ENCODE measurements at regions not wholly inside any gene's neighbourhood (a gene's known extent, or its start where the extent isn't known, plus 50 kb on each side); places are given as distances from the start of the nearest gene placed in this dataset.

- Histone ChIP-seq H3F3A (ENCODE audit: insufficient read depth, low read length) (no peaks in the 10 kb centered on the region), H3K4me2 (ENCODE audit: low read length) (no peak overlapping the region), H3K36me3 (ENCODE audit: insufficient read depth, low read length) (no peaks in the 10 kb centered on the region), H2AFZ (ENCODE audit: low read length) (no peak overlapping the region), H3K27ac (ENCODE audit: low read depth, low read length, poor library complexity, severe bottlenecking) (no peak overlapping the region), H3K9me2 (ENCODE audit: low read depth, low read length) (no peaks in the 10 kb centered on the region), H3K27me3 (ENCODE audit: insufficient read depth, low read length) (peaks cover 4% of the 10 kb centered on the region; the same call in 1 of the 2 replicates), H4K20me1 (ENCODE audit: insufficient read depth, low read length) (no peaks in the 10 kb centered on the region), H3K9me3 (ENCODE audit: low read length) (peaks cover 6% of the 10 kb centered on the region; the same call in 1 of the 2 replicates), H3K4me3 (ENCODE audit: low read depth, low read length, poor library complexity, severe bottlenecking) (no peak overlapping the region), H3K9ac (ENCODE audit: low read length) (no peak overlapping the region), H3K4me1 (ENCODE audit: insufficient read depth, low read length, severe bottlenecking) (no peaks in the 10 kb centered on the region), H3K79me2 (ENCODE audit: insufficient read depth, low read length) (no peaks in the 10 kb centered on the region)
- TF ChIP-seq, protein P1, sequence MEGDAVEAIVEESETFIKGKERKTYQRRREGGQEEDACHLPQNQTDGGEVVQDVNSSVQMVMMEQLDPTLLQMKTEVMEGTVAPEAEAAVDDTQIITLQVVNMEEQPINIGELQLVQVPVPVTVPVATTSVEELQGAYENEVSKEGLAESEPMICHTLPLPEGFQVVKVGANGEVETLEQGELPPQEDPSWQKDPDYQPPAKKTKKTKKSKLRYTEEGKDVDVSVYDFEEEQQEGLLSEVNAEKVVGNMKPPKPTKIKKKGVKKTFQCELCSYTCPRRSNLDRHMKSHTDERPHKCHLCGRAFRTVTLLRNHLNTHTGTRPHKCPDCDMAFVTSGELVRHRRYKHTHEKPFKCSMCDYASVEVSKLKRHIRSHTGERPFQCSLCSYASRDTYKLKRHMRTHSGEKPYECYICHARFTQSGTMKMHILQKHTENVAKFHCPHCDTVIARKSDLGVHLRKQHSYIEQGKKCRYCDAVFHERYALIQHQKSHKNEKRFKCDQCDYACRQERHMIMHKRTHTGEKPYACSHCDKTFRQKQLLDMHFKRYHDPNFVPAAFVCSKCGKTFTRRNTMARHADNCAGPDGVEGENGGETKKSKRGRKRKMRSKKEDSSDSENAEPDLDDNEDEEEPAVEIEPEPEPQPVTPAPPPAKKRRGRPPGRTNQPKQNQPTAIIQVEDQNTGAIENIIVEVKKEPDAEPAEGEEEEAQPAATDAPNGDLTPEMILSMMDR (IDR thresholded peaks at IDR 0.05; ENCODE audit: low read length) = no peak
- TF ChIP-seq EZH2 (IDR thresholded peaks at IDR 0.05; ENCODE audit: borderline replicate concordance, low read length) = no peak
These were observed 64.6 kb downstream of the INHBB start for GRCh38 chr2:120410487-120410886.

- no peaks in the 10 kb centered on the region for H3K79me2 ChIP-seq (ENCODE audit: insufficient read depth, low read length)
- H3K36me3 ChIP-seq (ENCODE audit: insufficient read depth, low read length) = no peaks in the 10 kb centered on the region
- no peak overlapping the region for H3K4me3 ChIP-seq (ENCODE audit: low read depth, low read length, poor library complexity, severe bottlenecking)
- H3K9me3 ChIP-seq (ENCODE audit: low read length) = no peaks in the 10 kb centered on the region
- no peaks in the 10 kb centered on the region for H4K20me1 ChIP-seq (ENCODE audit: insufficient read depth, low read length)
- H3K27me3 ChIP-seq (ENCODE audit: insufficient read depth, low read length) = no peaks in the 10 kb centered on the region; the same call in 1 of the 2 replicates
- H3K4me1 ChIP-seq (ENCODE audit: insufficient read depth, low read length, severe bottlenecking) = no peaks in the 10 kb centered on the region
- H3K27ac ChIP-seq (ENCODE audit: low read depth, low read length, poor library complexity, severe bottlenecking) = no peak overlapping the region
- H2AFZ ChIP-seq (ENCODE audit: low read length) = no peak overlapping the region
- TF ChIP-seq EZH2 (IDR thresholded peaks at IDR 0.05; ENCODE audit: borderline replicate concordance, low read length) = no peak
- TF ChIP-seq, protein P1 (IDR thresholded peaks at IDR 0.05; ENCODE audit: low read length) = no peak
- no peak overlapping the region for H3K4me2 ChIP-seq (ENCODE audit: low read length)
- no peak overlapping the region for H3K9ac ChIP-seq (ENCODE audit: low read length)
- no peaks in the 10 kb centered on the region for H3K9me2 ChIP-seq (ENCODE audit: low read depth, low read length)
- no peaks in the 10 kb centered on the region for H3F3A ChIP-seq (ENCODE audit: insufficient read depth, low read length)
These were observed 69.1 kb downstream of the INHBB start for GRCh38 chr2:120415060-120415459.

DNA sequence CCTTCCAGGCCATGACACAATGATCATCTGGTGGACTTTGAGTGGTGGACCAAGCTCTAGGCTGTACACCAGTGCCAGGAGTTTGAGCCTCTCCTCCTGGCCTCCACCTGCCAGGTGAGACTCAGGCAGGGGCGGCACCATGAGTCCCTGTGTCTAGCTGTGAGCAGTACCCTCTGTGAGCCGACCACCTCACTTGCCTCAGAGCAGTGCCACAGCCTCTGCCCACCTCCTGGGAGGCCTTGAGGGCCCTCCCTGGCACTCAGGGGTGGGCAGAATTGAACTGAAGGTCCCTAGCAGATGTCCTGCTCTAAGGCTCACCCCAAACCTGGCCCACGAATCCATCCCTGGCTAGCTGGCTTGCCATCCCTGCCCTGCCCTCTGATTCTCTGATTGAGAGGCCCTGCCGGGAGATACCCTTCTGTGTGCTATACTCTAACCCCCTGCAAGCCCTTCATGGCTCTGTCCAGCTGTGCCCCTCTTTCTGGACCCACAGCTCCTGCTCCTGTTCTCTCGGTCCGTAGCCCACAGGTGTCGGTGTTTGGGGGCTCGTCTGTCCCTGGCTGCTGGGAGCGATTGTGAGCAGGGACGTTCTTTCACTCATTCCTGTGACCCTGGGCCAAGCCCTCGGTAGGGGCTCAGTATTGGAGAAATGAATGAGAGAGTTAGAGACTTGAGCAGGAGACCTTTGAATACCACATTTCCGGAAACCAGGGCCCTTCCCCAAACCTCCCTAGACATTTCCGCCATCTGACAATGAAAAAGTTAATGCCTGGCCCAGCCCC is 70.0 kb downstream of the INHBB start:
- H3K4me1 ChIP-seq (ENCODE audit: insufficient read depth, low read length, severe bottlenecking) = no peaks in the 10 kb centered on the region
- H3K27ac ChIP-seq (ENCODE audit: low read depth, low read length, poor library complexity, severe bottlenecking) = no peak overlapping the region
- H3F3A ChIP-seq (ENCODE audit: insufficient read depth, low read length) = no peaks in the 10 kb centered on the region
- H3K4me3 ChIP-seq (ENCODE audit: low read depth, low read length, poor library complexity, severe bottlenecking) = no peak overlapping the region
- H3K27me3 ChIP-seq (ENCODE audit: insufficient read depth, low read length) = no peaks in the 10 kb centered on the region
- H3K4me2 ChIP-seq (ENCODE audit: low read length) = no peak overlapping the region
- H3K9me2 ChIP-seq (ENCODE audit: low read depth, low read length) = no peaks in the 10 kb centered on the region
- H2AFZ ChIP-seq (ENCODE audit: low read length) = no peak overlapping the region
- no peak overlapping the region for H3K9ac ChIP-seq (ENCODE audit: low read length)
- no peaks in the 10 kb centered on the region for H3K79me2 ChIP-seq (ENCODE audit: insufficient read depth, low read length)
- no peaks in the 10 kb centered on the region for H3K9me3 ChIP-seq (ENCODE audit: low read length)
- no peaks in the 10 kb centered on the region for H3K36me3 ChIP-seq (ENCODE audit: insufficient read depth, low read length)
- TF ChIP-seq, protein P1 (IDR thresholded peaks at IDR 0.05; ENCODE audit: low read length) = no peak
- TF ChIP-seq EZH2 (IDR thresholded peaks at IDR 0.05; ENCODE audit: borderline replicate concordance, low read length) = no peak
- H4K20me1 ChIP-seq (ENCODE audit: insufficient read depth, low read length) = no peaks in the 10 kb centered on the region

Measured in OCI-LY1 (cell line).